ENCODE measurements at regions not wholly inside any gene's neighbourhood (a gene's known extent, or its start where the extent isn't known, plus 50 kb on each side); places are given as distances from the start of the nearest gene placed in this dataset.

DNA sequence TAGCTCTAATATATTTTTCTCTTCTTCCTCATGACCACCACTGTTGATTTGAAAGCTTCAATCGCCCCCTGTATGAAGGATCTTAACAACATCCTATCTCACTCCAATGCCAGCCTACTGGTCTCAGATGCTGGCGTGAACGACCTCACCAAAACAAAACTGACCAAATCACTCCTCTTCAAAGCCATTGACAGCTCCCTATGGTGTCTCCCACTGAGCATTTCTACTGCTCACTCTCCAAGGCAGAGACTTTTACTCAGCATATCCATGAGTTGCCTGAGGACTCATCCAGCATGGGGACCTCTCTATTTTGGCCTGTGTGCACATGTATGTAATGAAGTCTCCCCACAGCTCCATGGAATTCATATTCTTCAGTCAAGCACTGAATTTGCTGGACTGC lies 520.4 kb downstream of the TFAP2B start:
- TF ChIP-seq GATA2 (IDR thresholded peaks at IDR 0.05; ENCODE audit: low read depth, low read length) (no peak), GATA3 (IDR thresholded peaks at IDR 0.05; ENCODE audit: low read depth, low read length) (no peak)

Data from SH-SY5Y (cell line).